ENCODE measurements at regions not wholly inside any gene's neighbourhood (a gene's known extent, or its start where the extent isn't known, plus 50 kb on each side); places are given as distances from the start of the nearest gene placed in this dataset.

DNA sequence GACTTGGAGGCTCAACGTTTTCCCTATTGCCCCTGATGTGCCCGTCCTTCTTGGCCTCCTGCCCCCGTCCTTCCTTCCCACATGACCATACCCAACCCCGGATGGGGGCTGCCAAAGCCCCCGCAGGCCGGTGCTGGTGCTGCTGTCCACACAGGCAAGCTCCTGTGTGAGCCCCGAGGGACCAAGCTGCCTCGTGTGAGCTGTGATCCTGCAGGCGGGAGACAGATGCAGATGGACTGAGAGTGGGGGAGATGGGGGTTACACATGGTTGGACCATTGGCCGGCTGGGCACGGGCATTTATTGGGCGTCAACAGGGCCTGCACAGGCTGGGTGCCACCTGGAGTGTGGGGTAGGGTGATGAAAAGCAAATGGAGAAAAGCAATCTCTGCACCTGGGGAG is 313.2 kb upstream of the B3GAT1 start:
- no peak for TF ChIP-seq TCF7L2 (IDR thresholded peaks at IDR 0.05; ENCODE audit: low read depth, low read length)
- TF ChIP-seq, protein P1, sequence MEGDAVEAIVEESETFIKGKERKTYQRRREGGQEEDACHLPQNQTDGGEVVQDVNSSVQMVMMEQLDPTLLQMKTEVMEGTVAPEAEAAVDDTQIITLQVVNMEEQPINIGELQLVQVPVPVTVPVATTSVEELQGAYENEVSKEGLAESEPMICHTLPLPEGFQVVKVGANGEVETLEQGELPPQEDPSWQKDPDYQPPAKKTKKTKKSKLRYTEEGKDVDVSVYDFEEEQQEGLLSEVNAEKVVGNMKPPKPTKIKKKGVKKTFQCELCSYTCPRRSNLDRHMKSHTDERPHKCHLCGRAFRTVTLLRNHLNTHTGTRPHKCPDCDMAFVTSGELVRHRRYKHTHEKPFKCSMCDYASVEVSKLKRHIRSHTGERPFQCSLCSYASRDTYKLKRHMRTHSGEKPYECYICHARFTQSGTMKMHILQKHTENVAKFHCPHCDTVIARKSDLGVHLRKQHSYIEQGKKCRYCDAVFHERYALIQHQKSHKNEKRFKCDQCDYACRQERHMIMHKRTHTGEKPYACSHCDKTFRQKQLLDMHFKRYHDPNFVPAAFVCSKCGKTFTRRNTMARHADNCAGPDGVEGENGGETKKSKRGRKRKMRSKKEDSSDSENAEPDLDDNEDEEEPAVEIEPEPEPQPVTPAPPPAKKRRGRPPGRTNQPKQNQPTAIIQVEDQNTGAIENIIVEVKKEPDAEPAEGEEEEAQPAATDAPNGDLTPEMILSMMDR (CRISPR knock-in tag; IDR thresholded peaks at IDR 0.05), result no peak
- TF ChIP-seq, protein P2, sequence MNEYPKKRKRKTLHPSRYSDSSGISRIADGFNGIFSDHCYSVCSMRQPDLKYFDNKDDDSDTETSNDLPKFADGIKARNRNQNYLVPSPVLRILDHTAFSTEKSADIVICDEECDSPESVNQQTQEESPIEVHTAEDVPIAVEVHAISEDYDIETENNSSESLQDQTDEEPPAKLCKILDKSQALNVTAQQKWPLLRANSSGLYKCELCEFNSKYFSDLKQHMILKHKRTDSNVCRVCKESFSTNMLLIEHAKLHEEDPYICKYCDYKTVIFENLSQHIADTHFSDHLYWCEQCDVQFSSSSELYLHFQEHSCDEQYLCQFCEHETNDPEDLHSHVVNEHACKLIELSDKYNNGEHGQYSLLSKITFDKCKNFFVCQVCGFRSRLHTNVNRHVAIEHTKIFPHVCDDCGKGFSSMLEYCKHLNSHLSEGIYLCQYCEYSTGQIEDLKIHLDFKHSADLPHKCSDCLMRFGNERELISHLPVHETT (CRISPR knock-in tag; conservative IDR thresholded peaks at IDR 0.05), result no peak
